ENCODE measurements at regions not wholly inside any gene's neighbourhood (a gene's known extent, or its start where the extent isn't known, plus 50 kb on each side); places are given as distances from the start of the nearest gene placed in this dataset.

GRCh38 chr3:104526901-104527401 is 839.8 kb upstream of the ALCAM start:
- no peak for TF ChIP-seq CTCF (conservative IDR thresholded peaks at IDR 0.05)
- no peaks in the 10 kb centered on the region for H3K36me3 Mint-ChIP-seq
- H3K27me3 Mint-ChIP-seq = no peaks in the 10 kb centered on the region
- no peak overlapping the region for H3K27ac Mint-ChIP-seq
- no peaks in the 10 kb centered on the region for H3K4me1 Mint-ChIP-seq (ENCODE audit: unreplicated experiment)
- no peak overlapping the region for H3K4me3 Mint-ChIP-seq
- H3K9me3 Mint-ChIP-seq = peaks cover under 1% of the 10 kb centered on the region
- DNase-seq (ENCODE audit: extremely low spot score, unreplicated experiment) = no peak

- no peak for DNase-seq (ENCODE audit: extremely low spot score, unreplicated experiment)
- no peak overlapping the region for H3K4me3 Mint-ChIP-seq
- H3K4me1 Mint-ChIP-seq (ENCODE audit: unreplicated experiment) = no peaks in the 10 kb centered on the region
- H3K36me3 Mint-ChIP-seq = peaks cover 5% of the 10 kb centered on the region
- H3K27me3 Mint-ChIP-seq = no peaks in the 10 kb centered on the region
- no peak overlapping the region for H3K27ac Mint-ChIP-seq
- TF ChIP-seq CTCF (conservative IDR thresholded peaks at IDR 0.05) = no peak
- peaks cover 9% of the 10 kb centered on the region for H3K9me3 Mint-ChIP-seq
Measured at GRCh38 chr3:104530934-104531333, 835.8 kb upstream of the ALCAM start.

GRCh38 chr3:104536715-104537114 is 830.0 kb upstream of the ALCAM start:
- Mint-ChIP-seq H3K27ac (no peak overlapping the region), H3K36me3 (peaks cover 5% of the 10 kb centered on the region), H3K4me1 (ENCODE audit: unreplicated experiment) (no peaks in the 10 kb centered on the region), H3K9me3 (peaks cover 11% of the 10 kb centered on the region), H3K4me3 (no peak overlapping the region), H3K27me3 (no peaks in the 10 kb centered on the region)
- no peak for TF ChIP-seq CTCF (conservative IDR thresholded peaks at IDR 0.05)
- DNase-seq (ENCODE audit: extremely low spot score, unreplicated experiment) = no peak

GRCh38 chr3:104537323-104537722 is 829.4 kb upstream of the ALCAM start:
- H3K9me3 Mint-ChIP-seq = peaks cover 7% of the 10 kb centered on the region
- H3K4me1 Mint-ChIP-seq (ENCODE audit: unreplicated experiment) = no peaks in the 10 kb centered on the region
- no peak for DNase-seq (ENCODE audit: extremely low spot score, unreplicated experiment)
- no peak overlapping the region for H3K27ac Mint-ChIP-seq
- no peak for TF ChIP-seq CTCF (conservative IDR thresholded peaks at IDR 0.05)
- no peak overlapping the region for H3K4me3 Mint-ChIP-seq
- H3K27me3 Mint-ChIP-seq = no peaks in the 10 kb centered on the region
- H3K36me3 Mint-ChIP-seq = peaks cover 5% of the 10 kb centered on the region

GRCh38 chr3:104546301-104546700 is 820.4 kb upstream of the ALCAM start:
- Mint-ChIP-seq H3K9me3 (peaks cover 5% of the 10 kb centered on the region), H3K4me1 (ENCODE audit: unreplicated experiment) (peaks cover 23% of the 10 kb centered on the region), H3K4me3 (no peak overlapping the region), H3K27me3 (no peaks in the 10 kb centered on the region), H3K36me3 (peaks cover 3% of the 10 kb centered on the region), H3K27ac (no peak overlapping the region)
- DNase-seq (ENCODE audit: extremely low spot score, unreplicated experiment) = no peak
- TF ChIP-seq CTCF (conservative IDR thresholded peaks at IDR 0.05) = no peak

GRCh38 chr3:104547031-104547430 is 819.7 kb upstream of the ALCAM start:
- H3K4me1 Mint-ChIP-seq (ENCODE audit: unreplicated experiment) = peaks cover 23% of the 10 kb centered on the region
- no peak for DNase-seq (ENCODE audit: extremely low spot score, unreplicated experiment)
- no peak overlapping the region for H3K27ac Mint-ChIP-seq
- peaks cover 3% of the 10 kb centered on the region for H3K36me3 Mint-ChIP-seq
- no peaks in the 10 kb centered on the region for H3K27me3 Mint-ChIP-seq
- H3K9me3 Mint-ChIP-seq = peaks cover 5% of the 10 kb centered on the region
- no peak overlapping the region for H3K4me3 Mint-ChIP-seq
- no peak for TF ChIP-seq CTCF (conservative IDR thresholded peaks at IDR 0.05)

All from type B pancreatic cell (in vitro differentiated cells).